DMS153 treated with DMSO at 0.1 percent for 48 hours (cell line): ENCODE measurements at regions not wholly inside any gene's neighbourhood (a gene's known extent, or its start where the extent isn't known, plus 50 kb on each side); places are given as distances from the start of the nearest gene placed in this dataset.

Experiments used
- DNase-seq: peaks from one replicate; lab custom pipeline; 2025; ENCODE audit not compliant: unreplicated experiment; lab: John Stamatoyannopoulos, UW

DNA sequence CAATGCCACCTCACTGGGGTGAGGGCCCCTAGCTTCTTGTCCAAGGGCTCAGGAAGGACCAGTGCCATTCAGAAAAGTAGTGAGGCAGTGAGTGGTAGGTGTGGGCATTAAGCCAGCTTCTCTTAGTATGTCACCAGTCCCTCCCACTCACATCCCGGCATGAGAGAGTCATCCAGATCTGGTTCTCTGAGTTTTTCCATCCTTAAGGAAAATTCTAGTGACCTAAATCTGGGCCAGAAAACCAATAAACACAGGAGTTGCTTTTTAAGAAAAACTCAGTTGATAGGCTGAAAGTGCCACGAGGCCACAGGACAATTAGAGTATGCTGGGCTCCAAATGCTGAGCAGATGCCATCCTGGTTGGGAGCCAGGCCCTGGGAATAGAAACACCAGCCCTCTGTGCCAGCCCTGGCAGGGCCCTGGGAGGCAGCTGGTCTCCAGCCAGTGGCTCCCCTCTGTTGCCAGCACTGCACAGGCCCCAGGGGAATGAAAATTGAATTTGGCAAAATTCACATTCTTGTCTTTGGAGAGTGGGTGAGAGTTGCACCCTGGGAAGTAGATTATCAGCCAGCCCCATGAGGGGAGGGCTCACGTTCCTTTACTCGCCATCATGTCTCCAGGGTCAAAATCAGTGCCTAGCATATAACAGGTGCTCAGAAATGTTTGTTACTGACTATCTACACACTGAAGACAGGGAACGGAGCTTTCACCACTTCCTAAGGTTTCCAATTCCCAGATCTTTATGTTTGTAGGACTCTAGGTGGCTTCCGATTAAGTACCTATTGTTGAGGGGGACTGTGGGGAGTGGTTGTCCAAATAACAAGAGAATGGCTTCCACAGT, 52.8 kb downstream of the FAM43A start:
- no peak for DNase-seq

DNA sequence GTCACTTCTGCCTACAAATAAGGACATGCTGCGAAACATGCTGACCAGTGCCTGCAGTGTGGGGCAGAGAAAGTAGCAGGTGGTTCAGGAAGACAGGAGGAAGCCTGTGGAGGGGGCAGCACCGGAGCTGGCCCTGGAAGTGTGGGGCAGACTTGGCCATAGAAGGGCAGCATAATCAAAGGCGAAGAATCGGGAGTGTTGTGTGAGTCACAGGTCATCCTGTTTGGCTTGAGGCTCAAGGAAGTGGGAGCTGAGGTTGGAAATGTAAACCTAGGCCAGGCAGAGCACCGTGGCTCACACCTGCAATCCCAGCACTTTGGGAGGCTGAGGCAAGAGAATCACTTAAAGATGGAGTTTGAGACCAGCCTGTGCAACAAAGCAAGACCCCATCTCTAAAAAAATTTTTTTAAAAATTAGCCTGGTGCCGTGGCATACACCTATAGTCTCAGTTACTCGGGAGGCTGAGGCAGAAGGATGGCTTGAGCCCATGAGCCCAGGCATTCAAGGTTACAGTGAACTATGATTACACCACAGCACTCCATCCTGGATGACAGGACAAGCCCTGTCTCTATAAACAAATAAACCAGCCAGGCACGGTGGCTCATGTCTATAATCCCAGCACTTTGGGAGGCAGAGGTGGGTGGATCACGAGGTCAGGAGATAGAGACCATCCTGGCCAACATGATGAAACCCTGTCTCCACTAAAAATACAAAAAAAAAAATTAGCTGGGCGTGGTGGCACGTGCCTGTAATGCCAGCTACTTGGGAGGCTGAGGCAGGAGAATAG, 54.0 kb downstream of the FAM43A start:
- DNase-seq = no peak

DNA sequence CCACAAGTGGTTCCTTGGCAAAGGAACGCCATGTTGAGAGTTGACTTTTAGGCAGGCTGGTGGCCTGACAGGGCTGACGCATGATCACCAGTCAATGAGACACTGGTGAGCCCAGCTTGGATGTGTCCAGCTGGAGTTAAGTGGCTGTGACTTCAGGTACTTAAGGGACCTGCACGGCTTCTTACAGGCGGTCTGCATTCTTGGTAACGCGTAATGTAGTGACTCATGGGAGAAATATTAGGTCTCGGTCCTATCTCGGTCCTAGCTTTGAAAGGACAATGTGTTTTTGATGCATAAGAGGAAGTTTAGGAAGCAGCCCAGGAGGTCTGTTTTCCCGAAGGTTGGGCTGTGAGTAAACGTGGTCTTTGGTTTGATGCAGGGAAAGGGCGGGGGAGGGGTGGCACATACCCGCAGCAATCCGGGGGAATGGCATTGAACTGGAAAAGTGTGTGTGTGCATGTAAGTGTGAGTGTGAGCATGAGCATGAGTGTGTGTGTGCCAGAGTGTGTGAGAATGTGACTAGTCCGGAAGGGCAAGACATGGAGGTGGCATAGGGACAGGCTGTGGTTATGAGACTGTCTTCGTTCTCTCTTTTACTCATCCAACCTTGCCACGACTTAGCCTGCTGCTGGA, 55.3 kb downstream of the FAM43A start:
- no peak for DNase-seq

DNA sequence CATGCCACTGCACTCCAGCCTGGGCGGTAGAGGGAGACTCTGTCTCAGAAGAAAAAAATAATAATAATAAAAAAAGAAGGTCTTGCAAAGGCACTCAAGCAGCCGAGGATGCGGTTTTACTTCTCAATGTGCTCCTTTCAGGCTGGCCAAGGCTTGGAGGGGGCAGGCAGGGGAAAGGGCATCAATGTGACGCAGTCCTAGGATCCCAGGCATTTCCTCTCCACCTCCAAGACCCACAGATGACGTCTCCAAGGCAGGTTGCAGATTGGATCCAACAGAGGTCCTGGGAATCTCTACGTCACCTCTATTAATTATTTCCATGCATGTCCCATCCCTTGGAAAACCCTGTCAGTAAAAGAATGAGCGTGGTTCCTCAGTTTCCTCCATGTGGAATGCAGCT, 56.2 kb downstream of the FAM43A start:
- no peak for DNase-seq

GRCh38 chr3:194744826-194745225, 59.1 kb downstream of the FAM43A start:
- DNase-seq = no peak

DNA sequence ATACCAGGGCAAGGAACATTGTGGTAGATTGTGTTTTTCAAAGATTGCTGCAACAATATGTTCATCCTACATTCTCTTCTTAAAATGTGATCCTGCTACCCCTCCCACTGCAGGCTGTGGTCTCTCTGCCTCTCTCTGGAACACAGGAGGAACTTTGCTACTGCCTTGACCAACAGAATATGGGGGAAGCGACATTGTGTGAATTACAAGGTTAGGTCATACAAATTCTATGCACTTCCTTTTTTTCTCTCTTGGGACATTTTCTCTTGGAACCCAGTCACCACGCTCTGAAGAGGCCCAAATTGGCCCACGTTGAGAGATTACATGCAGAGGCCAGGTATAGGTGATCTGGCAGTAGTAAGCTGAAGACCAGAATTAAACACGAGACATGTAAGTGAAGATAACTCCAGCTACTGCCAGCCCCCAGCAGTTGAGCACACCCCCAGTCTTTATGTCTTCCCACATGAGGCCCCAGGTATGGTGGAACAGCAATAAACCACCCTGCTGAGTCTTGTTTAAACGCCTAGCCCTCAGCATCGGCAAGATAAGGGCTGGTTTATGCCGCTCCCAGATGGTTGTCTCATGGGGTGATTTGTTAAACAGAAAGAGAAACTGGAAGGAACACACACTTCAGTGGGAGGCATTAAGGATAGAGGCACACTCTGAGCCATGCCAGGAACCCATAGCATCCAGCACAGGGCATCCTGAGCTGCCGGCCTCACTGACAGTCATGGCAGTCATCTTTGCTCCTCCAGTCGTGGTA, 59.9 kb downstream of the FAM43A start:
- no peak for DNase-seq

DNA sequence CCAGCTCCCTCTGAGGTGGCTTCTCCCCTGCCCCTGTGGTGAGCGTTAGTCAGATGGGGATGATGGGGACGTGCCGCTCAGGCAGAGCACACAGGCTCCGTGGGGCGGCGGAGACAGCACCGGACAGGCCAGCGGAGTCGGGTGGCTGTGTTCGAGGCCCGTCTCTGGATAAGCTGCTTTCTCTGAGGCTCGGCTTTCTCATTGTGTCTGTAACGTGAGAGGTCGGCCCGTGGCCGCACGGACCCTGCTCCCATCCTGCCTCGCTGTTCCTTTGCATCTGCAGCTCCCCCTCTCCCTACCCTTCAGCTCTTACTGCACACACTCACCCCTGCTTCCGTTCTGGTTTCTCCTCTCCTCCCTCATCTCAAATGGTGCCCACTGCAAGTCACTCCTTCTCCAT, 62.5 kb downstream of the FAM43A start:
- DNase-seq = no peak

- DNase-seq = no peak
Measured at GRCh38 chr3:194749631-194750490, 64.2 kb downstream of the FAM43A start.

GRCh38 chr3:194750491-194750828, 64.8 kb downstream of the FAM43A start:
- DNase-seq = no peak

DNA sequence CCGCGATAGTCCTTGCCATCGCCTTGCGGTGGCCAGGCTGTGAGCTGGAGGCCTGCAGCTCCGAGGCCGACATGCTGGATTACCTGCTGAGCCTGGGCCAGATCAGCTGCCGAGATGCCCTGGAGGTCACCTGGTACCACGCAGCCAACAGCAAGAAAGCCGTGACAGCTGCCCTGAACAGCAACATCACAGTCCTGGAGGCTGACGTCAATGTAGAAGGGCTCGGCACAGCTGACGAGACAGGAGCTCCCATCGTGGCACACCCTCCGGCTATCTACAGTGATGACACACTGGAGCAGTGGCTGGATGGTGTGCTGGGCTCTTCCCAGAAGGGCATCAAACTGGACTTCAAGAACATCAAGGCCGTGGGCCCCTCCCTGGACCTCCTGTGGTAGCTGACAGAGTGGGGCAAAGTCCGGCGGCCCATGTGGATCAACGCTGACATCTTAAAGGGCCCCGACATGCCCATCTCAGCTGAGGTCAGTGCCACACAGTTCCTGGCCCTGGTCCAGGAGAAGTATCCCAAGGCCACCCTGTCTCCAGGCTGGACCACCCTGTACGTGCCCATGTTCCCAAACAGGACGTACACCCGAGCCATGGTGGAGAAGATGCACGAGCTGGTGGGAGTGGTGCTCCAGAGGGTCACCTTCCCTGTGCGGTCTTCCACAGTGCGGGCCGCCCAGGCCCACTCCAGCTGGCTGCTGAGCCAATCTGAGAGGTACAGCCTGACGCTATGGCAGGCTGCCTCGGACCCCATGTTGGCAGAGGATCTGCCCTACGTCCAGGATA, 70.2 kb downstream of the FAM43A start:
- no peak for DNase-seq

DNA sequence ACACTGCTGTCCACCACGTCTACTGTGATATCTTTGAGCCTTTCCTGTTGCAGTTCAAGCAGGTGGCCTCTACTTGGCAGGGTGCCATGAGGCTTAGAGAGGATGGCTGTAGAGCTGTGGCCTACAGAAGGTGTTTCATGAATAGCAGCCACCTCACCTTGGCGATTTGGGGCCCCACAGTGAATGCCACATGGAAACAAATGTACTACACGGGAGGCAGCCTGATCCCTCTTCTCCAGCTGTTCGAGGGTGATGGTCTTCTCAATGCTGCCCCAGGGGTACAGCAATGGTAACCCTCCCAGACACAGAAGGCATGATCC, 70.7 kb downstream of the FAM43A start:
- no peak for DNase-seq

DNA sequence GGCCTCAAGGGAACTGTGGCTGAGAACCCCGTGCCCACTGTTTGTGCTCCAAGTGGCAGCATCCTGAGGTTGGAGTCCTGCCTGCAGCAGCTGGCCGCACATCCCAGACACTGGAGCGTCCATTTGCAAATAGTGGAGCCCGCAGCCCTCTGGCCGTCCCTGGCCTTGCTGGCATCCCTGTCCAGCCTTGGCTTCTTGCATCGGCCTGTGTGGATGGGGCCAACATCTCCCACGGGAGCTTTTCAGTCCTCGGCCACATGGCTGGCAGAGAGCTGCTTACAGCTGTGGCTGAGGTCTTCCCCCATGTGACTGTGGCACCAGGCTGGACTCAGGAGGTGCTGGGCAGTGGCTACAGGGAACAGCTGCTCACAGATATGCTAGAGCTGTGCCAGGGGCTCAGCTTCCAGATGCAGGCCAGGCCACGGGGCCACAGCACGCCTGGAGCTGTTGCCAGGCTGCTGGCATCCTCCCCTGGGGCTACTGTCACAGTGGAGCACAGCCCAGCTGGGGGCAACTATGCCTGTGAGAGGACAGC, 71.2 kb downstream of the FAM43A start:
- DNase-seq = no peak

DNA sequence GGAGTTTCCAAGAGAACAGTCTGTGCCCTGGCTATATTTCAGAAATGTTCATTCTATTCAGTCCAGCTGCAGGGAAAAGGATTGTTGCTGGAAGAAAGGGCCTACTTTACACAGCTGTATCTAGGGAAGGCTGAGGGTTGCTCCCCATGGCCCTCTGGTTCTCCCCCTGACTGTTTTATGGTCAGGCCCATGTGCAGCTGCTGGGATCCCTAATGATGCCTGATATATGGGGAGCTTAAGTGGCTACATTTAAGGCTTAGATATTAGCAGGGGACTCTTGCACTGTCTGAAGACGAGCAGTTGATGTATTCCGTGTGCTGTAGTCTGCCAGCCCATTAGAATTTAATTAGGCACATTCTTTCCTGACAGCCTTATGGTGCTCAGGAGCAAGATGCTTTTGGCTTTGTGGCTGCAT, 72.0 kb downstream of the FAM43A start:
- no peak for DNase-seq

DNA sequence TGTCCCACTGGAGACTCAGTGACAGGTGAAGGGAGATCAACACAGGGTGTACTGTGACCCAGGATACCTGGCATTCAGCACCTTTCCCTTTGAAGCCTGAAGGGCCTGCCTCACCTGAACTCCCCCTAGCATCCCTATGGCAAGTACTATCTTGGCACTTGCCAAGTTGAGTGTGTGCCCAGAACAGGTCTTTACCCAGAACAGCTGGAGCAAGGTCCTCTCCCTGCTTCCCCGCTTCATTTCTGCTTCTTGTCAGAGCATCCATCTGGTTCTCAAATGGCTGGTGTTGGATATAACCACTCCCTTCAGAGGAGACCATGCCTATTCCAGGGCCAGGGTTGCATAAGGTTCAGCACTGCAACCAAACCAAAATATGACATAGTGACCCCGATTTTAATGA, 73.0 kb downstream of the FAM43A start:
- no peak for DNase-seq

- no peak for DNase-seq
Measured at GRCh38 chr3:194760494-194761137, 74.9 kb downstream of the FAM43A start.

DNA sequence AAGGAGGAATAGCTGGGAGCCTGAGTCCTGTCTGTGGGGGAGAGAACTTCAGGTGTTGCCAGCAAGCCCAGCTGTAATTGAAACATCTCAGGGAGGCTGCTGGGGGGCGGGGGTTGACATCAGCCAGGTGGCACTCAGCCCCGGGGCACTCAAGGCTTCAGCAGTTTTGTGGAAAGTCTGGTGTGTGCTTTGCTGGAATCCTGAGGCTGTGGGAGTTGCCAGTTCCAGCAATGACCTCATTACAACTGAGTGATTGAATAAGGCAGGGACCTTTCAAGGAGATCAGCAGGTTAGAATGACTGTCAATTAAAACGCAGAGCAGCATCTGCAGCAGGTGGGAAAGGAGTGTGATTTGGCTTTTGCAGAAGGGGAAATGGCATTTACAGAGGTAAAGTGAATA, 75.7 kb downstream of the FAM43A start:
- DNase-seq = no peak

- no peak for DNase-seq
Measured at GRCh38 chr3:194766845-194767244, 81.2 kb downstream of the FAM43A start.

- DNase-seq = no peak
Measured at GRCh38 chr3:194767446-194768207, 81.9 kb downstream of the FAM43A start.
